HG03342 (cell line): ENCODE measurements at regions not wholly inside any gene's neighbourhood (a gene's known extent, or its start where the extent isn't known, plus 50 kb on each side); places are given as distances from the start of the nearest gene placed in this dataset.

Source experiments
- ATAC-seq: cut with Tn5 transposase; IDR thresholded peaks from one replicate; pipeline ENCODE4 v1.9.1; 2021; ENCODE audit warnings: mild to moderate bottlenecking, moderate library complexity; ENCODE audit not compliant: unreplicated experiment

- ATAC-seq: no peak
Measured at GRCh38 chr18:25727281-25727985, 363.0 kb downstream of the SS18 start.

DNA sequence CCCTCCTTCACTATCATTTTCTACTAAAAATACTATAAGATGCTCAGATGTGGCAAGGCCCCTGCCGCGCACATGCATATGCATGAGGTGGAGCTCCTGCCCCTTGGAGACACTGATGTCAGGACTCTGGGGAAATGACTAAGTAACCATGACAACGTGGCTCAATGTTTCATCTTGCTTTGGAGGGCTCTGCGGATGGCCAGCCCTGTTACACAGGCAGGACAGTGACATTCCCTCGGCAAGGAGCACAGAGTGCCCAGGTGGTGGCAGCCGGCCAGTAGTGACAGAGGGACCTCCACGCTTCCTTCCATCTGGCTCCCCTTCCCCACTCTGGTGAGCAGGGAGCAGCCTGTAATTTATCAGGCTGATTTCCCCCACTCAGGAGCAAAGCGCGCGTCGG, 364.1 kb downstream of the SS18 start:
- ATAC-seq: no peak

GRCh38 chr18:25725501-25725900, 364.9 kb downstream of the SS18 start:
- ATAC-seq: no peak

DNA sequence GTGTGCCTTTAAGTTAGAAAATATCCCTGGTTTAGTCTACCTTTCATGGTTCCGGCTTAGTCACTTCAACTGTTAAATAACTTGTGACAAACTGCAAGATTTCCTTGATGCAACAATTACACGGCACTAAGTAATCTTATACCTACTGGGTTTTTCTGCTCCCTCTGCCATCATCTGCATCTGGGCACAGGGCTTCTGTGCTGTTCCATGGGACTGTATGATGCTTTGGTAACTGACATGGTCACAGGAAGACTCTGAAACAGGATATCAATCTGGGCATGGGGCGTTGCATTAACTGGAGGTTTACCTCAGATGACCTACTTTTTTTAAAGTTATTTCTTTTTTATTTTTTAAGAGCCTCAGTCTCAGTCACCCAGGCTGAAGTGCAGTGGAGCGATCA, 365.4 kb downstream of the SS18 start:
- ATAC-seq: no peak

DNA sequence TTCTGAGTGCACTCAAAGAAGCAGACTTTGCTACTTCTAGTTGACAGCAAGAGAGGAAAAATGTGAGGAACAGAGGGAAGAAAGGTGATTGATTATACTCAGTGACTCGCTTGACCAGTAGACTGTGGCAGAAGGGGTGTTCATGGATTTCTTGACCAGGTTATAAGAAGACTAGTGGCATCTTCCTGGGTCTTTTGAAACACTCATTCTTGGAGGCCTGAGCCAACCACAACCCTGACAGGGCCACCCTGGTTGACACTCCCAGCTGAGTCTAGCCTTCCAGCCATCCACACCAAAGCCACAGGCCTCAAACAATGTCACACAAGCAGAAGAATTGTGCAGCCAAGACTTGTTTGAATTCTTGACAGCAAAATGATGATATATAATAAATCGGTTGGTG, 366.3 kb downstream of the SS18 start:
- ATAC-seq: no peak

GRCh38 chr18:25713103-25713502, 361.1 kb upstream of the ZNF521 start:
- ATAC-seq: no peak

DNA sequence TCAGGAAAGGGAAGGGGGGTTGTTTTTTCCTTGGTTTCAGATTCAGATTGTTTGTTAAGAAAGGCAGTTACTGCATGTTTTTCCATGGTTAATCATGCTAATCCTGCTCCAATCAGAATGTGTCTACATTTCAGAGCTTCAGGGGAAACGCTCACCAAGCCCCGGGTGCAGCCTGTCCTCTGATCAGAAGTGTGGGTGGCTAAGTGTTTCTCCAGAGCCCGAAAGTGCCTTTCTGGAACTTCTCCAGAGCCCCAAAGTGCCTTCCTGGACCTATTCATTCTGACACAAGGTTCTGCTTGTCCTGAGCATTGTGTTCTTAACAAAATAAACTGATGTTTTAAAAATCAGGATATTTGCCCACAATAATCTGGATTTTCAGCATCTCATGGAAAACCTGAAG, 359.0 kb upstream of the ZNF521 start:
- no peak for ATAC-seq

- ATAC-seq: no peak
Measured at GRCh38 chr18:25705650-25706049, 353.7 kb upstream of the ZNF521 start.

GRCh38 chr18:25704494-25704893, 352.5 kb upstream of the ZNF521 start:
- no peak for ATAC-seq

DNA sequence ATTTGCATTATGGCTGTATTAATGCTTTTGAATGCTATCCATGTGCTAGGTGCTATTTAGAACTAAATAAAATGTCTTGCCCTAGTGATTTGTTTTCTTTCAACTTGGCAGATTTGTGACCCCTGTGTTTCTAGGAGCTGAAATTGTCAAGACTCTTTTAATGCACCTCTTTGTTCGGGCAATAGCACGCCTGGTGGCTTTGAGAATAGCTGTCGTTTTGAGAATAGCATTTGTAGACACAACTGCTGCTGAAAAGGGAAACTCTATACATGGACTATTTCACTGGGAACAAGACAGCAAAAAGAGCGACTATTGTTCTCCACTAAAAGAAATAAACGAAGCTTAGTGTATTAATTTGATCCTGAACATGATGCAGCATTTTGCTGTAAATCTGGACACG, 352.1 kb upstream of the ZNF521 start:
- no peak for ATAC-seq

DNA sequence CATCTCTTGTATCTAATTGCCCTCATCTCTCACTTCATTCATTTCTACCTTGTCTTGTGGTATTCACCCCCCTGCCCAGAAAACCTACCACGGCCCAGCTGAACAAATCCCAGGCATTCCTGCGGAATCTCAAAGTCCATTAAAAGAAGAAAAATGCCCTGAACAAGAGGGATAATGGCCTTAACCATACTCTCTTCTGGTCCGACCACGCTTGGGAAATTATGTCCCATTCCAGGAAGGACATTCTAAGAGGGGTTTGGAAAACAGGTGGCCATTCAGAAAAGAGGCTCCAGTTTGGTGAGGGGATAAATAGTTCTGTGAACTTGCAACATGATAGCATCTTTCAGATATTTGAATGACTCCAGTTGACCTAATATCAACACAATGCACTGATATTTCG, 349.9 kb upstream of the ZNF521 start:
- no peak for ATAC-seq

GRCh38 chr18:25686960-25687500, 335.1 kb upstream of the ZNF521 start:
- ATAC-seq: no peak

DNA sequence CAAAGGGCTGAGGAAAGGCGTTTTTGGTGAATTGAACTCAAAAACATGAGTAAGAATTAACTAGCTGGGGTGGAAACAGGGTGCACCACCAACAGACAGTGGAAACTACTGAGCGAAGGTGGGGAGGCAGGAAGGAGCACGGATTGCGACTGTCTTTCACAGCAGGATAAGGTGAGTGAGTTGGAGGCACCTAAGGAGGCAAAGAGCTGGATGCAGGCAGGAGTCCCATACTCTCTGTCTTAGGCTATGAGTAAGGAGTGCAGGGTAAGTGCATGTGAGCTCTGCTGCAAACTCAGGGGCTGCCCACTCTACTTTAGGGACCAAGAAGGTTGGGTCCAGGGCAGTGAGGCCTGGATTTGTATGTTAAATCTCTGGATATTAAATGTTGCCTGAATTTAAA, 333.1 kb upstream of the ZNF521 start:
- no peak for ATAC-seq

DNA sequence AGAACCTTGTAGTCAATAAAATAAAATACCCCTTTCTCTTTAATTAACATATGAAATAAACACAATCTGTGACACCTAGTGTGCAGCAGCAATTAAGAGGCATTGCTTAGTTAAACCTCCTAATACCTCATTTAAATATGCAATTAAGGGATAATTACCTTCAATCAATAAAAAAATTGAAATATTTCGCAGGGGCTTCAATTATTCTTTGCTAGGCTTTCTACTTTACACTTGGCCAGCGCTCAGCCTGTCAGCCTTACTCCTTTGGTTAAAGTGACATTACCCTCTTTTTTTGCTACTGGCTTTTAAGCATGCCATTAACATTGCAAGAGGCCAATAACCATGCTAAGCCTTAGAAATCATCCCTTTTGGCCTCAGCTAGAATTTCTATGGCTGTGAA, 327.5 kb upstream of the ZNF521 start:
- no peak for ATAC-seq

DNA sequence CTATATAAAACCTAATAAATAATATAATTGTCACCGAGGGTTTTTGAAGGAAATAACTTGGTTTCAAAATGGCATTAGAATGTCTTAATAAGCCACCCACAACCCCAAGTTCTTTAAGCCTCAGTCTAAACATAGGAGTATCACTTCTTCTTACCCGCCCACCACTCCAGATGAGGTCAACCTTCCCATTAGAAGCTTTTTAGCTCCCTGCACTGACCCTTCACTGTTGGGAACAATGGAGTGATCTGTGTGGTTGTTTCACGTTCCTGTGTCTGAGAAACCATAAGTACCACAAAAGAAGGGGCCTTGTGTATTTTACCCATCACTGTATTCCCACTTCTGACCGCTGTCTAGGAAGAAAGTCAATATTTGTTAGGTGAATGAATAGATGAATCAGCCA, 326.3 kb upstream of the ZNF521 start:
- ATAC-seq: peak; percentile 54

DNA sequence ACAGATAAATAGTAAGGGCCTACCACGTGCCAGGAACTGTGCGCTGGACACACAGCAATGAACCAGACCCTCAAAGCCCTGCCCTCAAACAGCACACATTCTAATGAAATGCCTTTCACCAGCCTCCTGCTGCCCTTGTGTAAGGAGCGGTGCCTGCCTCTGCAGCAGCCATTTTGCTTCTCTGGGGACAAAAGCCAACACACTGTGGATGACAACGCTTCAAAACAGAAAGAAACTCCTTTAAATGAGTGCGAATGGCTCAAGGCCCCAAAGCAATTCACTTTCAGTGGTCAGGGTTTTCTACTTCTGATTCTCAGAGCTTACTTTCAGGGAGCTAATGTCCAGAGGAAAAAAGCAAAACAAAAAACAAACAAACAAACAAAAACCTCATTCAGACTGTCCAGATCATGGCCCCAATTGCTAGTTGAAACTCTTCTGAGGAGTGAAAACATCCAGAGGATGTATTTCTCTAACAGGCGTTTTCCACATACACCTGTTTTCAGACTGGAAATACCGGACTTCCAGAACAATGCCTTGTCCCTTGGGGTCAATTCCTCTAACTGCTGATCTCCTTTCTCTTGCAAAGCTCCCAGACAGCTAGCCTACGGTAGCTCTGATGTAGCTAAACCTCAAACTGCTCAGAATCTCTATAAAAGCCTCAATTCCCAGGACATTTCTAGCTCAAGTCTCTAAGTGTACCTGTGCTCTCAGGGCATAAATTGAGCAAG, 323.3 kb upstream of the ZNF521 start:
- no peak for ATAC-seq

DNA sequence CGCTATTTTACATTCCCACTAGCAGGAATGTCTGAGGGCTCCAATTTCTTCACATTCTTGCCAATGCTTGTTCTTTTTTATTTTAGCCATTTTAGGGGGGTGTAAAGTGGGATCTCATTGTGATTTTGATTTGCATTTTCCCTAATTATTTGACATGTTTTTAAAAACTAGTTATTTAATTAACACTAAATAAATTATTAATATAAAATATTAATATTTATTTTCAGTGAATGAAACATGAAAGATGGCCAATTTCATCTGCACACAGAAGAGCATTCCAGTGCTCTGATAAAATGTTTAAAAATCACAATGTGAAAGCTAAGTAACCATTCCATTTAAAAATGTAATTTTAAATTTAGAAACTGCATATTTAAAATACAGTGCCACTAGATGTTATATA, 322.2 kb upstream of the ZNF521 start:
- no peak for ATAC-seq

DNA sequence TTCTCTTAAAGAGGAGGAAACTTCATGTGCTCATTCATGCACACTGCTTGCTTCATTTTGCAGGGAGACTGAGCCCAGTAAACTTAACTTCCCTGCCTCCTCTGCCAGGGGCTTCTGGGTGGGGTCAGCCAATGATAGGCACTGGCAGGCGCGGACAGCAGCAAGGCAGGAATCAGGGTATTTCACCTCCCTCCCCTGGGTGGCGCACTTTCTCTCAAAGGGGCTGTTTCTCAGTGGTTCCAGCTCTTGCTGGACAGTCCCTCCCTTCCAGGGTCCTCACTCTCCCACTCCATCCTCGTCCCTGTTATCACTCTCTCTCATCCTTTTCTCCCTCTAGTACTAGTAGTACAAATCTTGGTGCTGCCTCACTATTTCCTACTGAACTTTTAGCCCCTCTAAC, 320.5 kb upstream of the ZNF521 start:
- no peak for ATAC-seq

DNA sequence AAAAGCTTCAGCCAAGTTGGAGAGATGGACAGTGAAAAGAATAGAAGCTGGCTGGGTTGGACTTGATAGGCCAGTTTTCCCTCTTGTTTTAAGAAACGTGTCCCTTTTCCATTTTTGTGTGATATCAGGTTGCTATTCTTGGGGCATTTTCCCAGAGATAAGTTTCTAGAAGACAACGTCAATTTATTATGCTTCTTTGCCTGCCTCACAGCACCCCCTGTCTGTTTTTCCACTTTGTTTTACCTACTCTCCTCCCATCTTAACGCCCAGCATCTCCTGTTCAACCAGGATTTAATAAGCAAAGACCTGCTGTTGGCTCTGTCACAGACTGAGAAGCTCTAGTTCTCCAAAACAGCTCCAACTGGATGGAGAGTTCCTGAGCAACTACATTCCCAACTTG, 317.8 kb upstream of the ZNF521 start:
- ATAC-seq: no peak

DNA sequence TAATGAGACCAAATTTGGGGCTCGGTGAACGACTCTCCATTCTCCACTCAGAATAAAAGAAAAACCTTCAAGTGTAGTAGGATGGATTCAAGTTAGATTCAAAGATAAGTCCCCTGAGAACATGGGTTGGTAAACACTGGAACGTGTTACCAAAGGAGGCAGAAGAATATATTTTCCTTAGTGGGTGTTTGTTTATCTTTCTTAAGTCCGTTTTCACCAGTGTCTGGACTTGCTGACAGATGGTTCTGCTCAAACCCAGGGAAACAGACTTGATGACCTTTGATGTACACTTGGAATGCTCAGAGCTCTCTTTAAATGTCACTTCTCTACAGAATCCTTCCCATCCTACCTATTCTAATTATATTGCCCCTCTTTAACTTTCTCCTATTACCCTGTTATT, 310.3 kb upstream of the ZNF521 start:
- no peak for ATAC-seq

- ATAC-seq: no peak
Measured at GRCh38 chr18:25661831-25662230, 309.9 kb upstream of the ZNF521 start.

- no peak for ATAC-seq
Measured at GRCh38 chr18:25659541-25659940, 307.6 kb upstream of the ZNF521 start.
